Kidney (tissue), 13 donors: ENCODE measurements at regions not wholly inside any gene's neighbourhood (a gene's known extent, or its start where the extent isn't known, plus 50 kb on each side); places are given as distances from the start of the nearest gene placed in this dataset.

Source experiments
- DNase-seq, 5 donors: peaks; one replicate each; pipeline ENCODE4 v3.0.0-alpha.2; 2013 to 2020
- FAIRE-seq: peaks from 2 replicates; lab custom pipeline; 2012; peaks lifted over from hg19 to GRCh38; lab: Jason Lieb, UNC
- H3K27ac ChIP-seq, 2 donors: one replicate each; pipeline ENCODE4 v1.7.0; 2013; ENCODE audit warnings: low read depth in 2 of 2, low read length in 2 of 2, inconsistent platforms in 1 of 2
- H3K27me3 ChIP-seq: one replicate; pipeline ENCODE4 v1.7.1; 2013; ENCODE audit warnings: low read length, inconsistent platforms; ENCODE audit not compliant: control insufficient read depth, insufficient read depth
- H3K36me3 ChIP-seq, 3 donors: one replicate each; pipeline versions ENCODE4 v1.7.0 to v1.7.1; 2013; ENCODE audit warnings: low read length in 3 of 3, control low read depth in 1 of 3, inconsistent platforms in 1 of 3; ENCODE audit not compliant: insufficient read depth in 3 of 3, control insufficient read depth in 2 of 3
- H3K4me1 ChIP-seq, 3 donors: one replicate each; pipeline versions ENCODE4 v1.7.0 to v1.7.1; 2013; ENCODE audit warnings: low read length in 3 of 3, inconsistent platforms in 1 of 3, low read depth in 1 of 3; ENCODE audit not compliant: control insufficient read depth in 2 of 3, insufficient read depth in 2 of 3
- H3K4me3 ChIP-seq, 3 donors: one replicate each; pipeline versions ENCODE4 v1.7.0 to v1.8.1; 2013; ENCODE audit warnings: low read length in 3 of 3, control low read depth in 1 of 3, inconsistent platforms in 1 of 3
- H3K9ac ChIP-seq, 3 donors: one replicate each; pipeline versions ENCODE4 v1.7.0 to v1.7.1; 2013; ENCODE audit warnings: low read length in 3 of 3, control low read depth in 1 of 3, inconsistent platforms in 1 of 3
- H3K9me3 ChIP-seq, 3 donors: one replicate each; pipeline versions ENCODE4 v1.7.0 to v1.7.1; 2013; ENCODE audit warnings: low read length in 3 of 3, control low read depth in 1 of 3, inconsistent platforms in 1 of 3; ENCODE audit not compliant: control insufficient read depth in 2 of 3, insufficient read depth in 1 of 3
- CTCF ChIP-seq: IDR thresholded peaks from 3 replicates; pipeline ENCODE4 v1.5.1; 2012; ENCODE audit warnings: mild to moderate bottlenecking, moderate library complexity, borderline replicate concordance; ENCODE audit not compliant: insufficient read depth; ENCODE audit errors: extremely low read depth
- intact Hi-C: fragments of 100-400 bp; cut with DNase I; formaldehyde crosslinking; loops from one replicate; pipeline ENCODE4 v1.11.1; 2022
- donor health status: control.
- donor health status: control.
- donor health status: control.
- donor health status: control.
- donor health status: control.
- donor health status: DM: yes; HTN: yes; CAD: no.
- donor health status: Normal renal cell carcinoma (clear cell type).

- no peaks in the 10 kb centered on the region for H3K9me3 ChIP-seq
- no peaks in the 10 kb centered on the region for H3K36me3 ChIP-seq
- H3K9ac ChIP-seq: no peak overlapping the region
- DNase-seq (no peak), FAIRE-seq (no peak)
- H3K4me3 ChIP-seq: no peak overlapping the region
- intact Hi-C loops: no loop called here
- TF ChIP-seq CTCF: no peak
- H3K27ac ChIP-seq: no peak overlapping the region
- peaks cover 0 to 4% (median 1%) of the 10 kb centered on the region in 3 donors for H3K4me1 ChIP-seq
- H3K27me3 ChIP-seq: no peaks in the 10 kb centered on the region
Measured at GRCh38 chr15:95609096-95609495, 721.4 kb upstream of the NR2F2 start.

GRCh38 chr15:95610945-95611344 is 719.6 kb upstream of the NR2F2 start:
- intact Hi-C loops: no loop called here
- no peak for TF ChIP-seq CTCF
- no peaks in the 10 kb centered on the region for H3K27me3 ChIP-seq
- no peaks in the 10 kb centered on the region for H3K36me3 ChIP-seq
- H3K4me3 ChIP-seq: no peak overlapping the region
- no peaks in the 10 kb centered on the region for H3K9me3 ChIP-seq
- DNase-seq: no peak
- no peak overlapping the region for H3K27ac ChIP-seq
- no peak overlapping the region for H3K9ac ChIP-seq
- no peak for FAIRE-seq
- H3K4me1 ChIP-seq: peaks cover 0 to 4% (median 0%) of the 10 kb centered on the region in 3 donors

- intact Hi-C loops: no loop called here
- no peak overlapping the region for H3K4me3 ChIP-seq
- FAIRE-seq (no peak), DNase-seq (no peak)
- no peak for TF ChIP-seq CTCF
- H3K9ac ChIP-seq: no peak overlapping the region
- H3K27me3 ChIP-seq: no peaks in the 10 kb centered on the region
- H3K36me3 ChIP-seq: no peaks in the 10 kb centered on the region
- H3K27ac ChIP-seq: no peak overlapping the region
- H3K9me3 ChIP-seq: no peaks in the 10 kb centered on the region
- no peaks in the 10 kb centered on the region for H3K4me1 ChIP-seq
Measured at GRCh38 chr15:95615436-95615835, 715.1 kb upstream of the NR2F2 start.

GRCh38 chr15:95616306-95616705 is 714.2 kb upstream of the NR2F2 start:
- no peak overlapping the region for H3K4me3 ChIP-seq
- no peaks in the 10 kb centered on the region for H3K4me1 ChIP-seq
- intact Hi-C loops: no loop called here
- no peak overlapping the region for H3K9ac ChIP-seq
- FAIRE-seq: no peak
- H3K9me3 ChIP-seq: no peaks in the 10 kb centered on the region
- H3K27me3 ChIP-seq: no peaks in the 10 kb centered on the region
- H3K36me3 ChIP-seq: no peaks in the 10 kb centered on the region
- TF ChIP-seq CTCF: no peak
- no peak for DNase-seq
- no peak overlapping the region for H3K27ac ChIP-seq
